ENCODE measurements at regions not wholly inside any gene's neighbourhood (a gene's known extent, or its start where the extent isn't known, plus 50 kb on each side); places are given as distances from the start of the nearest gene placed in this dataset.

DNA sequence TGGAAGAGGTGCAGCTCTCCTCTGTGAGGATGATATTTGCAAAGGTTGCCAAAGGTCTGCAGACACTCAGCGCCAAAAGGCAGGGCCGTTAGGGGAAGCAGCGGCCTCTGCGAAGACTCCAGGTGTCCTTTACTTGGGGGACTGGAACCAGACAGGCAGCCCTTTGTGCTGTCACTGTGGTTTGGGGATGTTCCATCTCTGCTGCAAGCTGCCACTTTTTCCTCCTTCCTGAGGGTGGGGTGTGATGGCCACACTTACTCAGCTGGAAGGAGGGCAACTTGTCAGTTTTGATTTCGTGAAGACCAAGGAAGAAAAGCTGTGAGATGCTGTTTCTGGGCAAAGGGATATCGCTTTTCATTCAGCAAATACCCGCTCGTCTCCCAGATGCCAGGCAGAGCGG lies 96.5 kb upstream of the PRR5 start:
- TF ChIP-seq ZNF354C (tag by site-specific recombination; IDR thresholded peaks at IDR 0.05; ENCODE audit: borderline replicate concordance, low read depth) (no peak), ZNF416 (tag by site-specific recombination; IDR thresholded peaks at IDR 0.05) (no peak)
- TF ChIP-seq, protein P1, sequence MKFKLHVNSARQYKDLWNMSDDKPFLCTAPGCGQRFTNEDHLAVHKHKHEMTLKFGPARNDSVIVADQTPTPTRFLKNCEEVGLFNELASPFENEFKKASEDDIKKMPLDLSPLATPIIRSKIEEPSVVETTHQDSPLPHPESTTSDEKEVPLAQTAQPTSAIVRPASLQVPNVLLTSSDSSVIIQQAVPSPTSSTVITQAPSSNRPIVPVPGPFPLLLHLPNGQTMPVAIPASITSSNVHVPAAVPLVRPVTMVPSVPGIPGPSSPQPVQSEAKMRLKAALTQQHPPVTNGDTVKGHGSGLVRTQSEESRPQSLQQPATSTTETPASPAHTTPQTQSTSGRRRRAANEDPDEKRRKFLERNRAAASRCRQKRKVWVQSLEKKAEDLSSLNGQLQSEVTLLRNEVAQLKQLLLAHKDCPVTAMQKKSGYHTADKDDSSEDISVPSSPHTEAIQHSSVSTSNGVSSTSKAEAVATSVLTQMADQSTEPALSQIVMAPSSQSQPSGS (tag by site-specific recombination; IDR thresholded peaks at IDR 0.05; ENCODE audit: low read depth), result no peak
- TF ChIP-seq, protein P2, sequence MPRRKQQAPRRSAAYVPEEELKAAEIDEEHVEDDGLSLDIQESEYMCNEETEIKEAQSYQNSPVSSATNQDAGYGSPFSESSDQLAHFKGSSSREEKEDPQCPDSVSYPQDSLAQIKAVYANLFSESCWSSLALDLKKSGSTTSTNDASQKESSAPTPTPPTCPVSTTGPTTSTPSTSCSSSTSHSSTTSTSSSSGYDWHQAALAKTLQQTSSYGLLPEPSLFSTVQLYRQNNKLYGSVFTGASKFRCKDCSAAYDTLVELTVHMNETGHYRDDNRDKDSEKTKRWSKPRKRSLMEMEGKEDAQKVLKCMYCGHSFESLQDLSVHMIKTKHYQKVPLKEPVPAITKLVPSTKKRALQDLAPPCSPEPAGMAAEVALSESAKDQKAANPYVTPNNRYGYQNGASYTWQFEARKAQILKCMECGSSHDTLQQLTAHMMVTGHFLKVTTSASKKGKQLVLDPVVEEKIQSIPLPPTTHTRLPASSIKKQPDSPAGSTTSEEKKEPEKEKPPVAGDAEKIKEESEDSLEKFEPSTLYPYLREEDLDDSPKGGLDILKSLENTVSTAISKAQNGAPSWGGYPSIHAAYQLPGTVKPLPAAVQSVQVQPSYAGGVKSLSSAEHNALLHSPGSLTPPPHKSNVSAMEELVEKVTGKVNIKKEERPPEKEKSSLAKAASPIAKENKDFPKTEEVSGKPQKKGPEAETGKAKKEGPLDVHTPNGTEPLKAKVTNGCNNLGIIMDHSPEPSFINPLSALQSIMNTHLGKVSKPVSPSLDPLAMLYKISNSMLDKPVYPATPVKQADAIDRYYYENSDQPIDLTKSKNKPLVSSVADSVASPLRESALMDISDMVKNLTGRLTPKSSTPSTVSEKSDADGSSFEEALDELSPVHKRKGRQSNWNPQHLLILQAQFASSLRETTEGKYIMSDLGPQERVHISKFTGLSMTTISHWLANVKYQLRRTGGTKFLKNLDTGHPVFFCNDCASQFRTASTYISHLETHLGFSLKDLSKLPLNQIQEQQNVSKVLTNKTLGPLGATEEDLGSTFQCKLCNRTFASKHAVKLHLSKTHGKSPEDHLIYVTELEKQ (tag by site-specific recombination; IDR thresholded peaks at IDR 0.05; ENCODE audit: borderline replicate concordance), result no peak
- TF ChIP-seq, protein P3, sequence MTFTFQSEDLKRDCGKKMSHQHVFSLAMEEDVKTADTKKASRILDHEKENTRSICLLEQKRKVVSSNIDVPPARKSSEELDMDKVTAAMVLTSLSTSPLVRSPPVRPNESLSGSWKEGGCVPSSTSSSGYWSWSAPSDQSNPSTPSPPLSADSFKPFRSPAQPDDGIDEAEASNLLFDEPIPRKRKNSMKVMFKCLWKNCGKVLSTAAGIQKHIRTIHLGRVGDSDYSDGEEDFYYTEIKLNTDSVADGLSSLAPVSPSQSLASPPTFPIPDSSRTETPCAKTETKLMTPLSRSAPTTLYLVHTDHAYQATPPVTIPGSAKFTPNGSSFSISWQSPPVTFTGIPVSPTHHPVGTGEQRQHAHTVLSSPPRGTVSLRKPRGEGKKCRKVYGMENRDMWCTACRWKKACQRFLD (tag by site-specific recombination; IDR thresholded peaks at IDR 0.05), result no peak
- TF ChIP-seq, protein P4, sequence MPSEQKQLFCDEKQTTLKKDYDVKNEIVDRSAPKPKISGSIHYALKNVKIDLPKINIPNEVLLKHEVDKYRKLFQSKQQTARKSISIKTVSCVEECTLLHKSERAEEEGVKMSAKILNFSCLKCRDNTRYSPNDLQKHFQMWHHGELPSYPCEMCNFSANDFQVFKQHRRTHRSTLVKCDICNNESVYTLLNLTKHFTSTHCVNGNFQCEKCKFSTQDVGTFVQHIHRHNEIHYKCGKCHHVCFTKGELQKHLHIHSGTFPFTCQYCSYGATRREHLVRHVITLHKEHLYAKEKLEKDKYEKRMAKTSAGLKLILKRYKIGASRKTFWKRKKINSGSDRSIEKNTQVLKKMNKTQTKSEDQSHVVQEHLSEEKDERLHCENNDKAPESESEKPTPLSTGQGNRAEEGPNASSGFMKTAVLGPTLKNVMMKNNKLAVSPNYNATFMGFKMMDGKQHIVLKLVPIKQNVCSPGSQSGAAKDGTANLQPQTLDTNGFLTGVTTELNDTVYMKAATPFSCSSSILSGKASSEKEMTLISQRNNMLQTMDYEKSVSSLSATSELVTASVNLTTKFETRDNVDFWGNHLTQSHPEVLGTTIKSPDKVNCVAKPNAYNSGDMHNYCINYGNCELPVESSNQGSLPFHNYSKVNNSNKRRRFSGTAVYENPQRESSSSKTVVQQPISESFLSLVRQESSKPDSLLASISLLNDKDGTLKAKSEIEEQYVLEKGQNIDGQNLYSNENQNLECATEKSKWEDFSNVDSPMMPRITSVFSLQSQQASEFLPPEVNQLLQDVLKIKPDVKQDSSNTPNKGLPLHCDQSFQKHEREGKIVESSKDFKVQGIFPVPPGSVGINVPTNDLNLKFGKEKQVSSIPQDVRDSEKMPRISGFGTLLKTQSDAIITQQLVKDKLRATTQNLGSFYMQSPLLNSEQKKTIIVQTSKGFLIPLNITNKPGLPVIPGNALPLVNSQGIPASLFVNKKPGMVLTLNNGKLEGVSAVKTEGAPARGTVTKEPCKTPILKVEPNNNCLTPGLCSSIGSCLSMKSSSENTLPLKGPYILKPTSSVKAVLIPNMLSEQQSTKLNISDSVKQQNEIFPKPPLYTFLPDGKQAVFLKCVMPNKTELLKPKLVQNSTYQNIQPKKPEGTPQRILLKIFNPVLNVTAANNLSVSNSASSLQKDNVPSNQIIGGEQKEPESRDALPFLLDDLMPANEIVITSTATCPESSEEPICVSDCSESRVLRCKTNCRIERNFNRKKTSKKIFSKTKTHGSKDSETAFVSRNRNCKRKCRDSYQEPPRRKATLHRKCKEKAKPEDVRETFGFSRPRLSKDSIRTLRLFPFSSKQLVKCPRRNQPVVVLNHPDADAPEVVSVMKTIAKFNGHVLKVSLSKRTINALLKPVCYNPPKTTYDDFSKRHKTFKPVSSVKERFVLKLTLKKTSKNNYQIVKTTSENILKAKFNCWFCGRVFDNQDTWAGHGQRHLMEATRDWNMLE (tag by site-specific recombination; conservative IDR thresholded peaks at IDR 0.05; ENCODE audit: low read depth), result no peak
- TF ChIP-seq, protein P5, sequence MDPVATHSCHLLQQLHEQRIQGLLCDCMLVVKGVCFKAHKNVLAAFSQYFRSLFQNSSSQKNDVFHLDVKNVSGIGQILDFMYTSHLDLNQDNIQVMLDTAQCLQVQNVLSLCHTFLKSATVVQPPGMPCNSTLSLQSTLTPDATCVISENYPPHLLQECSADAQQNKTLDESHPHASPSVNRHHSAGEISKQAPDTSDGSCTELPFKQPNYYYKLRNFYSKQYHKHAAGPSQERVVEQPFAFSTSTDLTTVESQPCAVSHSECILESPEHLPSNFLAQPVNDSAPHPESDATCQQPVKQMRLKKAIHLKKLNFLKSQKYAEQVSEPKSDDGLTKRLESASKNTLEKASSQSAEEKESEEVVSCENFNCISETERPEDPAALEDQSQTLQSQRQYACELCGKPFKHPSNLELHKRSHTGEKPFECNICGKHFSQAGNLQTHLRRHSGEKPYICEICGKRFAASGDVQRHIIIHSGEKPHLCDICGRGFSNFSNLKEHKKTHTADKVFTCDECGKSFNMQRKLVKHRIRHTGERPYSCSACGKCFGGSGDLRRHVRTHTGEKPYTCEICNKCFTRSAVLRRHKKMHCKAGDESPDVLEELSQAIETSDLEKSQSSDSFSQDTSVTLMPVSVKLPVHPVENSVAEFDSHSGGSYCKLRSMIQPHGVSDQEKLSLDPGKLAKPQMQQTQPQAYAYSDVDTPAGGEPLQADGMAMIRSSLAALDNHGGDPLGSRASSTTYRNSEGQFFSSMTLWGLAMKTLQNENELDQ (tag by site-specific recombination; IDR thresholded peaks at IDR 0.05; ENCODE audit: low read depth), result no peak
